ENCODE measurements at regions not wholly inside any gene's neighbourhood (a gene's known extent, or its start where the extent isn't known, plus 50 kb on each side); places are given as distances from the start of the nearest gene placed in this dataset.

- TF ChIP-seq CTCF (IDR thresholded peaks at IDR 0.05) (no peak), POLR2A (IDR thresholded peaks at IDR 0.05) (no peak)
Measured at GRCh38 chr15:35191783-35192182, 106.7 kb upstream of the NANOGP8 start.

Measured in Peyer's patch (tissue), 4 donors.